ENCODE measurements at regions not wholly inside any gene's neighbourhood (a gene's known extent, or its start where the extent isn't known, plus 50 kb on each side); places are given as distances from the start of the nearest gene placed in this dataset.

- peaks cover 3% of the 10 kb centered on the region for H3K9me3 Mint-ChIP-seq
- H3K36me3 Mint-ChIP-seq (ENCODE audit: low read depth): no peaks in the 10 kb centered on the region
- ChIA-PET POLR2A (no interaction called here), CTCF (no interaction called here)
- no peak overlapping the region for H3K27ac Mint-ChIP-seq
- TF ChIP-seq CTCF (IDR thresholded peaks at IDR 0.05): no peak
- peaks cover 10% of the 10 kb centered on the region for H3K27me3 Mint-ChIP-seq
- H3K4me3 Mint-ChIP-seq: no peak overlapping the region
- ATAC-seq: no peak
- DNase-seq: no peak
- H3K4me1 Mint-ChIP-seq (ENCODE audit: low read depth): no peaks in the 10 kb centered on the region
- intact Hi-C loops (cut with micrococcal nuclease): no loop called here
Observed at GRCh38 chr13:103283451-103283820, 217.2 kb upstream of the SLC10A2 start.

- intact Hi-C loops (cut with micrococcal nuclease): no loop called here
Observed at GRCh38 chr13:103282571-103283450, 216.6 kb upstream of the SLC10A2 start.

GRCh38 chr13:103277959-103278694, 211.9 kb upstream of the SLC10A2 start:
- TF ChIP-seq CTCF (IDR thresholded peaks at IDR 0.05): no peak
- ChIA-PET CTCF (no interaction called here), POLR2A (no interaction called here)
- Mint-ChIP-seq H3K9me3 (peaks cover 1% of the 10 kb centered on the region), H3K27me3 (peaks cover 7% of the 10 kb centered on the region), H3K36me3 (ENCODE audit: low read depth) (no peaks in the 10 kb centered on the region), H3K4me1 (ENCODE audit: low read depth) (no peaks in the 10 kb centered on the region), H3K27ac (no peak overlapping the region), H3K4me3 (no peak overlapping the region)
- DNase-seq (no peak), ATAC-seq (no peak)
- intact Hi-C loops (cut with micrococcal nuclease): no loop called here

More at GRCh38 chr13:103282571-103283450, 216.6 kb upstream of the SLC10A2 start:
- Mint-ChIP-seq H3K4me1 (ENCODE audit: low read depth) (no peaks in the 10 kb centered on the region), H3K9me3 (peaks cover 3% of the 10 kb centered on the region), H3K36me3 (ENCODE audit: low read depth) (no peaks in the 10 kb centered on the region), H3K27me3 (peaks cover 10% of the 10 kb centered on the region), H3K27ac (no peak overlapping the region), H3K4me3 (no peak overlapping the region)
- DNase-seq: no peak
- no peak for ATAC-seq
- TF ChIP-seq CTCF (IDR thresholded peaks at IDR 0.05): no peak
- ChIA-PET POLR2A (no interaction called here), CTCF (no interaction called here)

GRCh38 chr13:103276775-103277498, 210.7 kb upstream of the SLC10A2 start:
- no peak for TF ChIP-seq CTCF (IDR thresholded peaks at IDR 0.05)
- ATAC-seq (no peak), DNase-seq (no peak)
- peaks cover 3% of the 10 kb centered on the region for H3K27me3 Mint-ChIP-seq
- H3K9me3 Mint-ChIP-seq: peaks cover 1% of the 10 kb centered on the region
- H3K4me3 Mint-ChIP-seq: no peak overlapping the region
- ChIA-PET POLR2A (no interaction called here), CTCF (no interaction called here)
- no peaks in the 10 kb centered on the region for H3K4me1 Mint-ChIP-seq (ENCODE audit: low read depth)
- H3K27ac Mint-ChIP-seq: no peak overlapping the region
- intact Hi-C loops (cut with micrococcal nuclease): no loop called here
- no peaks in the 10 kb centered on the region for H3K36me3 Mint-ChIP-seq (ENCODE audit: low read depth)

All from activated CD8-positive, alpha-beta T cell treated with anti-CD3 and anti-CD28 coated beads for 36 hours (primary cell).